ENCODE measurements at regions not wholly inside any gene's neighbourhood (a gene's known extent, or its start where the extent isn't known, plus 50 kb on each side); places are given as distances from the start of the nearest gene placed in this dataset.

DNA sequence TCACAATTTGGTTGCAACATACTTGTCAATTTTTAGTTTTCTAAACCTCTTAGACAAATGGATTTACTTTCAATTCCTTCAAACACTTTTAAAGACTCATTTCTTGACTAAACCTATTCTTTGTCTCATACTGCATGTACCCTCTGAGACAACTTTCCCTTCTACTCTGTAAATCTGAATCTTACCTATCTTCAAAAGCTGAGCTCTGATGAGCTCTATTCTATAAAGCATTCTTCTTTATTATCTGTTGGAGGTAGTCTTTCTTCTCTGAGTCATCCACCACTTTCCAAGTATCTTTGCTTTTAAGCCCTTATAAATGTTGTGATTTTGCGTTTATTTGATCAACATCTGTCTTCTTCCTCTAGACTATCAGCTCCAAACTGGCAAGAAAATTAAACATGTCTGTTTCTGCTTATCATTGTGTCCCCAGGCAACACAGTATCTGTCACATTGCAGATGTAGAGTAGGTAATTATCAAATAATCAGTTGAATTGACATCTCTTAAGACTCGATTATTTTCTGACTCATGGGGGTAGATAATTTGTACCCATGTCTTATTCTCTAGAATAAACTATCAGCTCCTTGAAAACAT lies 265.6 kb upstream of the FAR2 start:
- H3K9me3 Mint-ChIP-seq = no peaks in the 10 kb centered on the region
- no peaks in the 10 kb centered on the region for H3K9me3 ChIP-seq (ENCODE audit: control insufficient read depth, low read depth, low read length)
- no peak overlapping the region for H3K14ac ChIP-seq (ENCODE audit: insufficient read depth, low read length)
- H3K4ac ChIP-seq (ENCODE audit: low read depth, low read length) = no peak overlapping the region
- no peak overlapping the region for H3K27ac Mint-ChIP-seq
- H3K56ac ChIP-seq (ENCODE audit: insufficient read length, low read depth, low read length) = no peak overlapping the region
- H4K91ac ChIP-seq (ENCODE audit: insufficient read length, low read depth, low read length) = no peak overlapping the region
- no peaks in the 10 kb centered on the region for H4K20me1 ChIP-seq (ENCODE audit: control insufficient read depth, insufficient read depth, insufficient read length)
- H2AFZ ChIP-seq (ENCODE audit: low read length) = no peak overlapping the region
- no peak overlapping the region for H4K8ac ChIP-seq (replicated peaks; ENCODE audit: insufficient read length, low read depth, low read length)
- H4K5ac ChIP-seq (ENCODE audit: insufficient read length, low read depth, low read length) = no peak overlapping the region
- DNase-seq = no peak
- TF ChIP-seq CTCF (conservative IDR thresholded peaks at IDR 0.05) = no peak
- H3K27me3 Mint-ChIP-seq (ENCODE audit: low read depth) = no peaks in the 10 kb centered on the region
- no peak overlapping the region for H3T11ph ChIP-seq (ENCODE audit: low read length)
- H3K4me3 Mint-ChIP-seq = no peak overlapping the region
- H2BK120ac ChIP-seq (ENCODE audit: low read depth, low read length, poor library complexity, severe bottlenecking) = no peak overlapping the region
- H3K23ac ChIP-seq (ENCODE audit: insufficient read length, low read depth, low read length) = no peak overlapping the region
- no peak overlapping the region for H3K9ac ChIP-seq (ENCODE audit: extremely low read depth, insufficient read length, low read length)
- no peaks in the 10 kb centered on the region for H3K23me2 ChIP-seq (ENCODE audit: insufficient read length, low read depth, low read length, poor library complexity, severe bottlenecking)
- no peak overlapping the region for H2AK5ac ChIP-seq (ENCODE audit: insufficient read length, low read length)
- H3K4me1 ChIP-seq (ENCODE audit: insufficient read depth, low read length) = no peaks in the 10 kb centered on the region
- H2BK15ac ChIP-seq (ENCODE audit: low read depth, low read length) = no peak overlapping the region
- no peaks in the 10 kb centered on the region for H3K27me3 ChIP-seq (ENCODE audit: insufficient read depth, low read length)
- no peak overlapping the region for H2BK5ac ChIP-seq (ENCODE audit: insufficient read length, low read length)
- H3K4me1 Mint-ChIP-seq = no peaks in the 10 kb centered on the region; a peak in 1 of 4 replicates
- H3K79me1 ChIP-seq (ENCODE audit: insufficient read depth, low read depth, low read length, poor library complexity, severe bottlenecking) = no peaks in the 10 kb centered on the region
- no peaks in the 10 kb centered on the region for H3K79me2 ChIP-seq (ENCODE audit: insufficient read depth, low read length)
- H3K4me2 ChIP-seq (ENCODE audit: insufficient read depth, insufficient read length, low read length) = no peak overlapping the region
- H2BK20ac ChIP-seq (ENCODE audit: low read depth, low read length, poor library complexity, severe bottlenecking) = no peak overlapping the region
- H3K27ac ChIP-seq (ENCODE audit: insufficient read length, low read depth, low read length) = no peak overlapping the region
- no peak overlapping the region for H3K18ac ChIP-seq (ENCODE audit: insufficient read length, low read depth, low read length)
- H3K36me3 Mint-ChIP-seq (ENCODE audit: insufficient read depth in 1 of 3, low read depth in 3 of 3) = no peaks in the 10 kb centered on the region
- no peak overlapping the region for H2BK12ac ChIP-seq (ENCODE audit: insufficient read length, low read depth, low read length)
- WGBS (ENCODE audit: extremely low coverage, insufficient read length, low lambda C conversion rate) = no CpG with 5 or more reads among the region's 2 CpGs

Measured in H9 (cell line).